CD14-positive monocyte (primary cell): ENCODE measurements at regions not wholly inside any gene's neighbourhood (a gene's known extent, or its start where the extent isn't known, plus 50 kb on each side); places are given as distances from the start of the nearest gene placed in this dataset.

ENCODE experiments used
- DNase-seq, 3 donors: peaks; one replicate each; pipeline ENCODE4 v3.0.0-alpha.2; 2011 to 2022
- H2AFZ ChIP-seq: 2 replicates; pipeline ENCODE4 v1.6.0; 2012; ENCODE audit warnings: mild to moderate bottlenecking, low read depth, low read length, inconsistent platforms; ENCODE audit not compliant: insufficient read depth, poor library complexity, severe bottlenecking
- H3K27ac ChIP-seq, 2 donors: 1 replicate in 1 of 2; 2 replicates in 1 of 2; pipeline ENCODE4 v1.5.1; 2012 to 2013; ENCODE audit warnings: low read length in 2 of 2, control low read depth in 1 of 2, inconsistent platforms in 1 of 2, low read depth in 1 of 2, mild to moderate bottlenecking in 1 of 2
- H3K27me3 ChIP-seq, 2 donors: one replicate each; pipeline versions ENCODE4 v1.6.0 to v1.6.1; 2011 to 2013; ENCODE audit warnings: low read length in 2 of 2; ENCODE audit not compliant: control insufficient read depth in 2 of 2, insufficient read depth in 2 of 2
- H3K36me3 ChIP-seq, 2 donors: replicated peaks in 1 of 2; 1 replicate in 1 of 2; 2 replicates in 1 of 2; pipeline versions ENCODE4 v1.5.1 to v1.6.1; 2012 to 2013; ENCODE audit warnings: low read length in 2 of 2, control low read depth in 1 of 2, inconsistent platforms in 1 of 2, mild to moderate bottlenecking in 1 of 2; ENCODE audit not compliant: insufficient read depth in 2 of 2, control insufficient read depth in 1 of 2
- H3K4me1 ChIP-seq, 2 donors: 1 replicate in 1 of 2; 2 replicates in 1 of 2; pipeline versions ENCODE4 v1.5.1 to v1.6.1; 2012 to 2013; ENCODE audit warnings: low read length in 2 of 2, control low read depth in 1 of 2, inconsistent platforms in 1 of 2, mild to moderate bottlenecking in 1 of 2, moderate library complexity in 1 of 2; ENCODE audit not compliant: insufficient read depth in 2 of 2, control insufficient read depth in 1 of 2
- H3K4me2 ChIP-seq: replicated peaks from 2 replicates; pipeline ENCODE3; 2012; ENCODE audit warnings: low read length, moderate library complexity, mild to moderate bottlenecking; ENCODE audit not compliant: poor library complexity, severe bottlenecking; ENCODE audit errors: extremely low read depth
- H3K4me3 ChIP-seq, 3 experiments: fragments of 200-600 bp in 1 of 3; sonication (generic) in 1 of 3; replicated peaks in 1 of 3; 1 replicate in 2 of 3; 2 replicates in 1 of 3; pipeline ENCODE4 v1.5.1; 2011 to 2013; ENCODE audit warnings: low read length in 3 of 3, mild to moderate bottlenecking in 3 of 3, control low read depth in 2 of 3, low read depth in 2 of 3, inconsistent platforms in 1 of 3, moderate library complexity in 1 of 3
- H3K79me2 ChIP-seq: 2 replicates; pipeline ENCODE4 v1.6.0; 2012; ENCODE audit warnings: mild to moderate bottlenecking, control low read depth, inconsistent platforms, low read length, moderate library complexity; ENCODE audit not compliant: insufficient read depth
- H3K9ac ChIP-seq: 2 replicates; pipeline ENCODE4 v1.6.0; 2017; ENCODE audit warnings: low read length, mild to moderate bottlenecking; ENCODE audit not compliant: insufficient read depth, poor library complexity, severe bottlenecking
- H3K9me3 ChIP-seq, 2 donors: replicated peaks in 1 of 2; 1 replicate in 1 of 2; 2 replicates in 1 of 2; pipeline versions ENCODE4 v1.5.1 to v1.6.1; 2012 to 2013; ENCODE audit warnings: low read length in 2 of 2, control low read depth in 1 of 2; ENCODE audit not compliant: control insufficient read depth in 1 of 2, insufficient read depth in 1 of 2
- H4K20me1 ChIP-seq: 2 replicates; pipeline ENCODE4 v1.6.0; 2012; ENCODE audit warnings: mild to moderate bottlenecking, low read length, control low read depth, moderate library complexity; ENCODE audit not compliant: insufficient read depth
- H3K27ac Mint-ChIP-seq, 7 donors: one replicate each; pipeline ENCODE4 v1.8.0; 2020; ENCODE audit warnings: mild to moderate bottlenecking in 7 of 7, mixed read lengths in 7 of 7, moderate library complexity in 6 of 7, inconsistent platforms in 2 of 7
- H3K27me3 Mint-ChIP-seq, 3 donors: one replicate each; pipeline ENCODE4 v1.8.0; 2021 to 2022; ENCODE audit warnings: low read depth in 3 of 3, mild to moderate bottlenecking in 3 of 3, mixed read lengths in 3 of 3, moderate library complexity in 3 of 3, inconsistent platforms in 1 of 3
- H3K36me3 Mint-ChIP-seq, 2 donors: one replicate each; pipeline ENCODE4 v1.8.0; 2020; ENCODE audit warnings: mixed read lengths in 2 of 2, inconsistent platforms in 1 of 2, mild to moderate bottlenecking in 1 of 2
- H3K4me1 Mint-ChIP-seq: one replicate; pipeline ENCODE4 v1.8.0; 2020; ENCODE audit warnings: mild to moderate bottlenecking, mixed read lengths
- H3K4me3 Mint-ChIP-seq, 2 donors: one replicate each; pipeline ENCODE4 v1.8.0; 2020; ENCODE audit warnings: mild to moderate bottlenecking in 2 of 2, mixed read lengths in 2 of 2, moderate library complexity in 1 of 2
- H3K9me3 Mint-ChIP-seq, 7 donors: one replicate each; pipeline ENCODE4 v1.8.0; 2020 to 2022; ENCODE audit warnings: mixed read lengths in 7 of 7, mild to moderate bottlenecking in 6 of 7, moderate library complexity in 6 of 7, inconsistent platforms in 2 of 7
- CTCF ChIP-seq: fragments of 200-600 bp; IDR thresholded peaks from one replicate; pipeline ENCODE4 v1.8.0; 2022; ENCODE audit warnings: antibody characterized with exemption, mild to moderate bottlenecking
- WGBS: methylation state at CpG from one replicate; pipeline ENCODE4 v1.1.5; 2013; ENCODE audit warnings: missing lambda C conversion rate; ENCODE audit not compliant: insufficient coverage; 5-methylcytosine and 5-hydroxymethylcytosine counted together
- intact Hi-C, 2 donors: fragments of 100-400 bp; cut with micrococcal nuclease; formaldehyde crosslinking; loops; one replicate each; pipeline versions ENCODE4 v1.15.0 to v1.15.1; 2023

- no peaks in the 10 kb centered on the region for H3K4me1 ChIP-seq
- Mint-ChIP-seq H3K4me1 (no peaks in the 10 kb centered on the region), H3K4me3 (no peak overlapping the region), H3K27ac (no peak overlapping the region), H3K9me3 (peaks cover 0 to 9% (median 4%) of the 10 kb centered on the region in 7 donors), H3K36me3 (no peaks in the 10 kb centered on the region), H3K27me3 (peaks cover 0 to 3% (median 0%) of the 10 kb centered on the region in 3 donors)
- H3K79me2 ChIP-seq = no peaks in the 10 kb centered on the region
- H3K27me3 ChIP-seq = no peaks in the 10 kb centered on the region
- no peaks in the 10 kb centered on the region for H3K36me3 ChIP-seq
- no peak overlapping the region for H3K4me2 ChIP-seq
- DNase-seq = no peak
- H3K27ac ChIP-seq = no peak overlapping the region
- intact Hi-C loops = no loop called here
- TF ChIP-seq CTCF = no peak
- no peak overlapping the region for H3K9ac ChIP-seq
- no peak overlapping the region for H3K4me3 ChIP-seq
- no peak overlapping the region for H2AFZ ChIP-seq
- no peaks in the 10 kb centered on the region for H4K20me1 ChIP-seq
- H3K9me3 ChIP-seq = no peaks in the 10 kb centered on the region
Measured at GRCh38 chr4:120005527-120005926, 61.1 kb downstream of the MAD2L1 start.

GRCh38 chr4:120005076-120005475 is 61.6 kb downstream of the MAD2L1 start:
- H3K4me2 ChIP-seq = no peak overlapping the region
- no peak overlapping the region for H3K27ac Mint-ChIP-seq
- no peaks in the 10 kb centered on the region for H3K79me2 ChIP-seq
- H3K27me3 Mint-ChIP-seq = peaks cover 0 to 3% (median 0%) of the 10 kb centered on the region in 3 donors
- no peaks in the 10 kb centered on the region for H3K4me1 ChIP-seq
- no peak overlapping the region for H3K4me3 ChIP-seq
- H3K36me3 ChIP-seq = no peaks in the 10 kb centered on the region
- intact Hi-C loops = no loop called here
- DNase-seq = no peak
- no peak overlapping the region for H3K9ac ChIP-seq
- peaks cover 0 to 9% (median 4%) of the 10 kb centered on the region in 7 donors for H3K9me3 Mint-ChIP-seq
- H3K27ac ChIP-seq = no peak overlapping the region
- no peaks in the 10 kb centered on the region for H3K27me3 ChIP-seq
- no peaks in the 10 kb centered on the region for H3K4me1 Mint-ChIP-seq
- no peak overlapping the region for H2AFZ ChIP-seq
- H4K20me1 ChIP-seq = no peaks in the 10 kb centered on the region
- no peak for TF ChIP-seq CTCF
- no CpG with 5 or more reads among the region's 2 CpGs for WGBS
- no peaks in the 10 kb centered on the region for H3K9me3 ChIP-seq
- H3K4me3 Mint-ChIP-seq = no peak overlapping the region
- H3K36me3 Mint-ChIP-seq = no peaks in the 10 kb centered on the region
